SK-N-SH (cell line): ENCODE measurements at regions not wholly inside any gene's neighbourhood (a gene's known extent, or its start where the extent isn't known, plus 50 kb on each side); places are given as distances from the start of the nearest gene placed in this dataset.

Source experiments
- EP300 ChIP-seq, 2 experiments: IDR thresholded peaks; 2 replicates each; pipeline versions ENCODE4 v1.4.0 to v1.6.1; 2012; ENCODE audit warnings: borderline replicate concordance in 1 of 2, low read depth in 1 of 2, low read length in 1 of 2
- MEF2A ChIP-seq: IDR thresholded peaks from 2 replicates; pipeline ENCODE4 v1.4.0; 2012; ENCODE audit warnings: low read depth, borderline replicate concordance

- TF ChIP-seq MEF2A (no peak), EP300 (IDR thresholded peaks at IDR 0.05; ENCODE audit: borderline replicate concordance in 1 of 2, low read depth in 1 of 2, low read length in 1 of 2) (no peak)
Measured at GRCh38 chr12:72738811-72739210, 466.6 kb downstream of the TRHDE start.
